KMS-11 (cell line): ENCODE measurements at regions not wholly inside any gene's neighbourhood (a gene's known extent, or its start where the extent isn't known, plus 50 kb on each side); places are given as distances from the start of the nearest gene placed in this dataset.

Experiments used
- H2AFZ ChIP-seq: fragments of 200-600 bp; sonication (generic); 2 replicates; pipeline ENCODE4 v1.6.1; 2016; ENCODE audit warnings: antibody characterized with exemption, mixed run types, low read depth
- H3K27ac ChIP-seq: fragments of 200-600 bp; sonication (generic); 2 replicates; pipeline ENCODE4 v1.6.1; 2016; ENCODE audit warnings: mild to moderate bottlenecking, mixed run types
- H3K27me3 ChIP-seq: fragments of 200-600 bp; sonication (generic); 2 replicates; pipeline ENCODE4 v1.6.1; 2017; ENCODE audit warnings: mild to moderate bottlenecking, low read depth, mixed run types, moderate library complexity; ENCODE audit not compliant: insufficient read depth
- H3K36me3 ChIP-seq: fragments of 200-600 bp; sonication (generic); 2 replicates; pipeline ENCODE4 v1.6.1; 2017; ENCODE audit warnings: mild to moderate bottlenecking, mixed run types; ENCODE audit not compliant: insufficient read depth
- H3K4me1 ChIP-seq: fragments of 200-600 bp; sonication (generic); 2 replicates; pipeline ENCODE4 v1.6.1; 2016; ENCODE audit warnings: mild to moderate bottlenecking, low read depth, mixed run types; ENCODE audit not compliant: poor library complexity, severe bottlenecking
- H3K4me2 ChIP-seq: fragments of 200-600 bp; sonication (generic); 2 replicates; pipeline ENCODE4 v1.7.0; 2016; ENCODE audit warnings: mild to moderate bottlenecking, mixed run types
- H3K4me3 ChIP-seq: fragments of 200-600 bp; sonication (generic); IDR thresholded peaks from 2 replicates; pipeline ENCODE4 v1.6.1; 2017; ENCODE audit warnings: low read depth, low read length, mixed read lengths; ENCODE audit not compliant: insufficient read depth
- H3K79me2 ChIP-seq: fragments of 200-600 bp; sonication (generic); 2 replicates; pipeline ENCODE4 v1.6.1; 2016; ENCODE audit warnings: low read depth, mixed run types; ENCODE audit not compliant: insufficient read depth
- H3K9ac ChIP-seq: fragments of 200-600 bp; sonication (generic); 2 replicates; pipeline ENCODE4 v1.6.1; 2016; ENCODE audit warnings: mild to moderate bottlenecking, mixed run types
- H4K20me1 ChIP-seq: fragments of 200-600 bp; sonication (generic); 2 replicates; pipeline ENCODE4 v1.6.1; 2016; ENCODE audit warnings: mild to moderate bottlenecking, mixed run types; ENCODE audit not compliant: insufficient read depth
- TF ChIP-seq, protein P1 (sequence below): fragments of 200-600 bp; sonication (generic); conservative IDR thresholded peaks from 2 replicates; pipeline ENCODE4 v1.6.1; 2017; ENCODE audit warnings: low read depth, mild to moderate bottlenecking, antibody characterized with exemption, low read length, moderate library complexity, mixed read lengths

DNA sequence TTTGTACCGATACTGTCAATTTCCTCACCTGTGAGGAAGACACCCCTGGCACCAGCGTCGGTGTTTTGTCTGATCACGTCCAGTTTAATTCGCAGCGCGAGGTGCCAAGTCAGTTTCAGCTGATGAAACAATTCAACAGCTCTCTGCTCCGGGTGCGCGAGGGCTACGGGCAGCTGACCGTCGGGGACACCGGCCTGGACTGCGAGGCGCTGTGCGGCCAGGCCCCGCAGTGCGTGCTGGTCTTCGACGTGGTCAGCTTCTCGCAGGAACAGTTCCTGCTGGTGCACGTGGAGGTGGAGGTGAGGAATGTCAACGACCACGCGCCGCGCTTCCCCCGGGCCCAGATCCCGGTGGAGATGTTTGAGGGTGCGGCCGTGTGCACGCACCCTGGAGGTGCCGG lies 171.5 kb downstream of the OLFM4 start:
- Histone ChIP-seq H3K4me1 (no peaks in the 10 kb centered on the region), H3K79me2 (no peaks in the 10 kb centered on the region), H3K27me3 (no peaks in the 10 kb centered on the region), H3K4me2 (no peak overlapping the region), H3K4me3 (no peak overlapping the region), H4K20me1 (no peaks in the 10 kb centered on the region), H3K9ac (no peak overlapping the region), H2AFZ (no peak overlapping the region), H3K27ac (no peak overlapping the region), H3K36me3 (no peaks in the 10 kb centered on the region)
- TF ChIP-seq, protein P1, sequence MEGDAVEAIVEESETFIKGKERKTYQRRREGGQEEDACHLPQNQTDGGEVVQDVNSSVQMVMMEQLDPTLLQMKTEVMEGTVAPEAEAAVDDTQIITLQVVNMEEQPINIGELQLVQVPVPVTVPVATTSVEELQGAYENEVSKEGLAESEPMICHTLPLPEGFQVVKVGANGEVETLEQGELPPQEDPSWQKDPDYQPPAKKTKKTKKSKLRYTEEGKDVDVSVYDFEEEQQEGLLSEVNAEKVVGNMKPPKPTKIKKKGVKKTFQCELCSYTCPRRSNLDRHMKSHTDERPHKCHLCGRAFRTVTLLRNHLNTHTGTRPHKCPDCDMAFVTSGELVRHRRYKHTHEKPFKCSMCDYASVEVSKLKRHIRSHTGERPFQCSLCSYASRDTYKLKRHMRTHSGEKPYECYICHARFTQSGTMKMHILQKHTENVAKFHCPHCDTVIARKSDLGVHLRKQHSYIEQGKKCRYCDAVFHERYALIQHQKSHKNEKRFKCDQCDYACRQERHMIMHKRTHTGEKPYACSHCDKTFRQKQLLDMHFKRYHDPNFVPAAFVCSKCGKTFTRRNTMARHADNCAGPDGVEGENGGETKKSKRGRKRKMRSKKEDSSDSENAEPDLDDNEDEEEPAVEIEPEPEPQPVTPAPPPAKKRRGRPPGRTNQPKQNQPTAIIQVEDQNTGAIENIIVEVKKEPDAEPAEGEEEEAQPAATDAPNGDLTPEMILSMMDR = no peak

DNA sequence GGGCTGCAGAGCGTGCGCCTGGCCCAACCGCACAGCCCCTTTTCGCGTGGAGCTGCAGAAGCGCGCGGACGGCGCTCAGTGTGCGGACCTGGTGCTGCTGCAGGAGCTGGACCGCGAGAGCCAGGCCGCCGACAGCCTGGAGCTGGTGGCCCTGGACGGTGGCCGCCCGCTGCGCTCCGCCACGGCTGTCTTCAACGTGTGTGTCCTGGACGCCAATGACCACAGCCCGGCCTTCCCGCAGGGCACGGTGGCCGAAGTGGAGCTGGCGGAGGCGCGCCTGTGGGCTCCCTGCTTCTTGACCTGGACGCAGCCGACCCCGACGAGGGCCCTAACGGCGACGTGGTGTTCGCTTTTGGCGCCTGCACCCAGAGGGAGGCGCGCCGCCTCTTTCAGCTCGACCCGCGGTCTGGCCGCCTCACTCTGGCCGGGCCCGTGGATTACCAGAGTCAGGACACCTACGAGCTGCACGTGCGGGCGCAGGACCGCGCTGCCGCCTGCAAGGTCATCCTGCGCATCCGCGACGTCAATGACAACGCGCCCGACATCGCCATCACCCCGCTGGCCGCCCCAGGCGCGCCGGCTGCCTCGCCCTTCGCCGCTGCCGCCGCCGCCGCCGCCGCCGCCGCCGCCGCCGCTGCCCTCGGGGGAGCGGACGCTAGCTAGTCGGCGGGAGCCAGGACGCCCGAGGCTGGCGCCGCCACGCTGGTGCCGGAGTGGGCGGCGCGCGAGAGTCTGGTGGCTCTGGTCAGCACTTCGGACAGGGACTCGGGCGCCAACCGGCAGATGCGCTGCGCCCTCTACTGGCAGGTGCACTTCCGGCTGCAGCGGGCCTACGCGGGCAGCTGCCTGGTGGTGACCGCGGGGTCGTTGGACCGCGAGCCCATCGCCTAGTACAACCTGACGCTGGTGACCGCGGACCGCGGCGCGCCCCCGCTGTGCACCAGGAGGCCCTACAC lies 172.2 kb downstream of the OLFM4 start:
- H3K4me2 ChIP-seq = no peak overlapping the region
- no peak overlapping the region for H2AFZ ChIP-seq
- H4K20me1 ChIP-seq = no peaks in the 10 kb centered on the region
- TF ChIP-seq, protein P1 = no peak
- no peaks in the 10 kb centered on the region for H3K27me3 ChIP-seq
- no peak overlapping the region for H3K27ac ChIP-seq
- no peak overlapping the region for H3K9ac ChIP-seq
- H3K79me2 ChIP-seq = no peaks in the 10 kb centered on the region
- no peak overlapping the region for H3K4me3 ChIP-seq
- H3K36me3 ChIP-seq = no peaks in the 10 kb centered on the region
- no peaks in the 10 kb centered on the region for H3K4me1 ChIP-seq

DNA sequence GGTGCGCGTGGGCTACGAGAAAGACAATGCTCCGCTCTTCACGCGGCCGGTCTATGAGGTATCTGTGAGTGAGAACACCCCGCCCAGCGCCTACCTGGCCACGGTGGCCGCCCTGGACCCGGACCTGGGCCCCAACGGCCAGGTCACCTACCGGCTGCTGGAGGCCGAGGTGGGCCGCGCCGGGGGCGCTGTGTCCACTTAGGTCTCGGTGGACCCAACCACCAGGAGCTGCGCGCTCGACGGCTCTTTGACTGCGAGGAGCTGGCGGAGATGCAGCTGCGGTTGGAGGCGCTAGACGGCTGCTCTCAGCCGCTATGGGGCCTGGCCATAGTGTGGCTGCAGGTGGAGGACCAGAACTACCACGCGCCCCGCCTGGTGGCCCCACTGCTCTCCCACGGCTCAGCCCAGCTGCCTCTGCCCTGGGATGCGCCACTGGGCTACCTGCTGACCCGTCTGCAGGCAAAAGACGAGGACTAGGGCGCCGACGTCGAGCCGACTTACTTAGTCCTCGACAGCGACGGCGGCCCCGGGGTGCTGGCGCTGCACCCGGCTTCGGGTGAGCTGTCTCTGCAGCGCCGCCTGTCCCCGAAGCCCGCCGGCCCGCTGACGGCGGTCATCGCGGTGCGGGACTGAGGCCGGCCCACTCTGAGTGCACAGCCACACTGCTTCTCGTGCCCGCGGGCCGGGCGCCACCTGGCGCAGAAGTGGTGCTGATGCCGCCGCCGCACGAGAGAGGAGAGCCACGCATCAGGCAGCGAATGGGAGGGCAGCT lies 173.0 kb downstream of the OLFM4 start:
- no peak overlapping the region for H2AFZ ChIP-seq
- H3K4me2 ChIP-seq = no peak overlapping the region
- H3K27me3 ChIP-seq = no peaks in the 10 kb centered on the region
- no peak overlapping the region for H3K4me3 ChIP-seq
- no peaks in the 10 kb centered on the region for H3K79me2 ChIP-seq
- H3K4me1 ChIP-seq = no peaks in the 10 kb centered on the region
- H3K36me3 ChIP-seq = no peaks in the 10 kb centered on the region
- H3K27ac ChIP-seq = no peak overlapping the region
- no peaks in the 10 kb centered on the region for H4K20me1 ChIP-seq
- TF ChIP-seq, protein P1 = no peak
- no peak overlapping the region for H3K9ac ChIP-seq

DNA sequence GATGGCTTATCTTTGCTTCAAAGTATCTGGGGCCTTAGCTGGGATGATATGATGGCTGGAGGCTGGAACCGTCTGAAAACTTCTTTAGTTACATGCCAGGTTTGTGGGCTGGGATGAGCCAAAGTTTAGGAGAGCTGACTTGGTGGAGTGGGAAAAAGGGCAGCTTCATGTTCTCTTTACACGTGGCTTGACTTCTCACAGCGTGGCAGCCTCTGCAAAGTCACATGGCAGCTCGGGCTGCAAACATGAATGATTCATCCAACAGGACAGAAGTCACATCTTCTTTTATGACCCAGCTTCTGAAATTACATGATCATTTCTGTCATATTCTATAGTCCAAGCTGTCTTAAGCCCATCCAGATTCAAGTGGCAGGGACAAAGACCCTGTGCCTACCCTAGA lies 176.0 kb downstream of the OLFM4 start:
- Histone ChIP-seq H3K4me3 (no peak overlapping the region), H3K27me3 (no peaks in the 10 kb centered on the region), H3K79me2 (no peaks in the 10 kb centered on the region), H3K4me2 (no peak overlapping the region), H3K36me3 (no peaks in the 10 kb centered on the region), H3K9ac (no peak overlapping the region), H3K27ac (no peak overlapping the region), H2AFZ (no peak overlapping the region), H3K4me1 (no peaks in the 10 kb centered on the region), H4K20me1 (no peaks in the 10 kb centered on the region)
- TF ChIP-seq, protein P1 = no peak
